NCI-H2196 (cell line): ENCODE measurements at regions not wholly inside any gene's neighbourhood (a gene's known extent, or its start where the extent isn't known, plus 50 kb on each side); places are given as distances from the start of the nearest gene placed in this dataset.
A peak's percentile ranks its signal among the peaks of the same experiment; 100 is the strongest.
"Not testable (repeated sequence)": the region's sequence is repeated elsewhere in the genome, so short reads cannot be mapped to it uniquely, and the experiment has no call there.

ENCODE experiments used
- DNase-seq: peaks from one replicate; lab custom pipeline; 2025; ENCODE audit not compliant: unreplicated experiment; lab: John Stamatoyannopoulos, UW

DNA sequence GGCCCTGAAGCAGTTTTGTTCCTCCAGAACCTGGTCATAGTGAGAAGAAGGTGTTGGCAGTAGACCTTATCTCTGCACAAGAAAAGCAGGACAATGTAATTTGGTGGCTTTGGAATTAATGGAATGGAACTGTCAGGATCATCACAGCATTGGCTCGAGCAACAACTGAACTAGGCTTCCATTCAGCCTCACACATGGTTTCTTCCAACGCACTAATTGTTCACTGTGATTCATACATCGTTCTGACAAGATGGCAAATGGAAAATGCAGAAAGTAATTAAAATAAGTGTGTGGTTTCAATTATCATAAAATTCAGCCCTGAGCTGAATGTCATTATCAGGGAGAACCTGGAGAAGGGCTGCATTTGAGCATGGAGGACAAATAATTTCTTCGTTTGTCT lies 80.6 kb downstream of the MFSD1 start:
- DNase-seq: no peak

DNA sequence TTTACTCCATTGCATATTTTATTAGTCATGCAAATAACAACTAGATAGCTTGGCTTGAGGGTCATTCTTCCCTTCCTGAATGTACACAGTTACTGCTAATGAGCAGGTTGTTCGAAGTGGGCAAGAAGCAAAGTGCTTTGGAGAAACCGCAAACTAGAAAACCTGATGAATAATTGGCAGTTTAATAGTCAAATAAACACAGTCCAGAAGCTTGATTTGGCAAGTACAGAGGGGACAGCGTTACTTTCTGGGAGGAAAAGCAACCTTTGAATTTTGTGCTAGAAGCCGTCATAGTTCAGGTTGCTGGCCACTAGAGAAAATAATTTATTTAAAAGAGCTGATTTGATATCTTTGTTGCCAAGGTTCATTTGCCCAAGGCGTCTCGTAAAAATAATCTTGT lies 94.9 kb downstream of the MFSD1 start:
- no peak for DNase-seq

DNA sequence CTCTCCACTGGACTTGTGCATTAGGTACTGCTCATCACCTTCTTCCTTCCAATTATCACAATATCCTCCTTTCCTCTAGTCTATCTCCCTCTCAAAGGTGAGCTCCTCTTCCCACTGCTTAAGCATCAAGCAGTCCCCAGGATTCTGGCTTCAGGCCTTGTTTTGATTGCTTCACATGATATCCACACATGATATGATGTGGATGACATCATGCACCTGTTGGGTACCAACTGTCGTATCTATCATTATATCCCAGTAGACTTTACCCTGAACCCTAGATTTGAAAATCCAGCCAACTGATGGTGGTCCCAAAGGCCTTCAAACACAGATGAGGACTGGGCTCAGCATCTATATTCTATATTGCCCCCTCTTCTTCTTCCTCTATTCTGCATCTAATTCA lies 104.9 kb downstream of the MFSD1 start:
- no peak for DNase-seq

DNA sequence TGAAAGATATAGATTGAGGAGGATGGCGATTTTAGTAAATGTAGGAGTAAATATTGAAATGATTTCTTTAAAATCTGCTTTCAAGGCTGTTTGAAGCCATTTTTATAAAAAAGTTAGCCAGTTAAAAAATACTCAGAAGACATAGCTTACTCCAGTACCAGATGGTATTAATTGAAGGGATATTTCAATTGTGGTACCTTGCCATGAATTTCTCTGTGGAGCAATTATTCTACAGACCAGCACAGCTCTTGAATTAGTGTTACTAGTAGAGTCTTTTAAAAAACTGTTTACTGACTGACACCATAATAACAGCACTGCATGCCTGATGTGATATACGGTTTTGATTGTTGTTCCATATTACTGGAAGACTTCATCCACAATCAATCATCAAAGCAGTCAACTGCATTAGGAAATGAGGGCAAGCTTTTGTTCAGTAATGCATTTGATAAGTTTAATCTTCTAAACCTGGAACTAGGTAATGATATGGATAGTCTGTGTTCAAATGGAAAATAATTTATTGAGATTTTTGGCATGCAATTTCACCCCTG lies 106.4 kb downstream of the MFSD1 start:
- DNase-seq: no peak

DNA sequence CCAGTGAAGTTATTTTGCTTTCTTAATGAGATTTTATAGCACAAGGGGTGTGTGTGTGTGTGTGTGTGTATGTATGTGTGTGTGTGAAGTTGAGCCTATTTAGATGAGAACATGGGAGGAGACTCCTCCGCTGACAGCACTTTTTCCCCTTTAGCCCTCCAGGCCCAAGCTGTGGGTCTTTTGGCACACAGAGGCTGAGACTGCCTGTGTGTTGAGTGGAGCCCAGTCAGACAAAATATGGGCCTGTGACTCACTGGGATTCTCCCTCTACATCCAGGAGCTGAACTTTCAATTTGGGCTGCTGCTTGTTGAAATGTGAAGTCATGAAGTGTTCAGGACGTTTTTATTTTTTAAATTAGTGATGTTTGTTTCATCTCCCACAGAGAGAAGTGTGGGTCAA lies 108.0 kb downstream of the MFSD1 start:
- DNase-seq: no peak

DNA sequence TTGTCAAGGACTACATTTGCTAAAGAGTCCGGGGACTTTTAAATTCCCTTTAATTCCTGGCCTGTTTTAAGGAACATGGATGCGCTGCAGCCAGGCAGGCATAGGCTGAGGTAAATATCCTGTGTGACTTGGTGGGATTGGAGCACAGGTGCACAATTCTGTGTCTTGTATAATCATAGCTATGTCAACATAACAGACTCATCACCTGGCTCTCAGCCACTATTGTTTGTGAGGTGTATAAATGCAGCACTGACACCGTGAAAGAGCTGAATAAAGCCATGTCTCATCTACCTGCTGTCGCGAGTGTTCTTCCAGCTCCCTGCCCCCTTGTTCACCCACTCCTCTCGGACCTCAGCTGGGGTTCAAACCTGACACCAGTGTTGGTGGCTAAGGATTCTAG lies 109.7 kb downstream of the MFSD1 start:
- no peak for DNase-seq

DNA sequence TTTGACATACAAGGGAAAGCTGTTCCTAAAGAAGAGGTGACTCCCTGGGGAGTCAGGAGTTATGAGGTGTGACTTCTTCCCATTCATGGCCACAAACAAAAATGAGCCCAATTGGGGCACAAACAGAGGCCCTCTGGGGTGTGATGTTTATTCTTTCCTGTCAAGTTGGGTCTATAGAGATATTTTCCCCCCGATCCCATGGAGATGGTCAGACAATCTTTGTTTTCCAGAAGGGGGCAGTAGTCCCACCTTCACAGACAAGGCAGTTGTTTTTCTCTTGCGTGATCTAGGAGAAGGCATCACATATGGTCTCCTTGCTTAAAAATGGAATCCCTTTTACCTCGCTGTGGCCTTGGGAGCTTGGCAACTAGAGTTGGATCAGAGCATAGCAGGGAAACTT lies 110.3 kb downstream of the MFSD1 start:
- no peak for DNase-seq

DNA sequence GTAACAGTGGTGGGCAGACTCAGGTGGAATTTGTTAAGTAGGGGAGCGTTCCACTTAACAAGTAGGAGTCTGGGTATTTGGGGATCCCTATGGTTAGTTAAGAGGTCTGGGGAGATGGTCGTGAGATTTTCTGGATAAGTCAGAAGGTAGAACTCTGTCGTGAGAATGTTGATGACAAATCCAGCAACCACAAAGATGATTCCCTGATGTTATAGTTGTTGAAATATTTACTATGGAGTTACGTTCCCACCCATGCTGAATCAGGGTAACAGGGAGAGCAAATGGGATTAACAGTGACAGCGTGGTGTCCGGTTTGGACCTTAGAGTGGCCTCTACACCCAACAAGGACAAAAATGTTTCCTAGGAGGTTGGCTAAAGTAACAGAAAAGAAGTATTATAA lies 110.8 kb downstream of the MFSD1 start:
- no peak for DNase-seq

DNA sequence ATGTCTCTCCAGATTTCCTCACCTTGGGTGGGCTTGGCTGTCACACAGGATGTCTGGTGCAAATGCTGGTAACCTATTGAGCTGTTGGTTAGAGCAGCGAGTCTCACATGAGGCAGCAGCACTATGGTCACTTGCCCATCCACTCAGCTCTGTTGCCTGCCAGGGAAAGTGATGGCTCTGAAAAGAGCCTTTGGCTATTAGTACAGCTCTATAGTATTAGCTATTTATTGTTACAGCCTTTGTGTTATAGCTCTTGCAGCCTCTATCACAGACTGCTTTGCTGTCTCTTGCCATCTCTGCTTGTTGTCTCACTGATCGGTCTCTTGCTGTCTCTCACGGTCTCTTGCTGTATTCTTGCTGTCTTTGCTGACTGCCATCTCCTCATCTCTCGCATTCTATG lies 114.3 kb downstream of the MFSD1 start:
- DNase-seq: no peak

DNA sequence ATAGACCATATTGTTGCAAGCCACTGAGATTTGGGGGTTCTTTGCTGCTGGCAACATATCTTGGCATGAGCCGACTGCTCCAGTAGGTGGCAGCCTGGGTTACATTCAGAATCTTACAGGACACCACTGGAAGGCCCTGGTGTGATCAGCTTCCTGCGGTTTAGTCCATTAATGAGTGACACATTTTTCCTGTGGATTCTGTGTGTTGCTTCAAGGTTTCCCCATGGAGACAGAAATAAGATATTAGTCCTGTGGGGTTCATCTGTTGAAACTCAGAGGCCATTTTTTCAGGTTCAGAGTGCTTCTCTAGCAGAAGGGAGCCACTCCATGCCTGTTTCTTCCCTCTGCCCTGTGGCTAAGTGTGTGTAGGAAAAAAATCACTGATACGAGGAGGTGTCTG lies 116.2 kb downstream of the MFSD1 start:
- DNase-seq: peak; percentile 42

DNA sequence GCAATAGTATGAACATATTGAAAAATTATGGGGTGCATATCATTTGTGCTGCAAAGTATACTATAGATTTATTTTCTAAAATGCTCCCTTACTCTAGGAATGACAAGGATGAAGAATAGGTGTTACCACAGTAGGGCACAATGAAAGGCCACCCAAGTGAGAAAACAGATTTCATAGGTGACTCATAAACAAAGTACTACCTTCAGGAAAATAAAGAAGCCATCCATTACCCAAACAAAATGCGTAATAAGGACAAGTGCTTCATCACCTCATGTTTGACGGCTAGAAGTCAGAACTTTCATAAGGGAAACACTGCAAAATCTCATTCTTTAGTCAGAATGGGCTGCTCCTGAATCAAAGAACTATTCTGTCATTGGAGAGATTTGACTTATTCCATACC lies 116.6 kb downstream of the MFSD1 start:
- DNase-seq: no peak

DNA sequence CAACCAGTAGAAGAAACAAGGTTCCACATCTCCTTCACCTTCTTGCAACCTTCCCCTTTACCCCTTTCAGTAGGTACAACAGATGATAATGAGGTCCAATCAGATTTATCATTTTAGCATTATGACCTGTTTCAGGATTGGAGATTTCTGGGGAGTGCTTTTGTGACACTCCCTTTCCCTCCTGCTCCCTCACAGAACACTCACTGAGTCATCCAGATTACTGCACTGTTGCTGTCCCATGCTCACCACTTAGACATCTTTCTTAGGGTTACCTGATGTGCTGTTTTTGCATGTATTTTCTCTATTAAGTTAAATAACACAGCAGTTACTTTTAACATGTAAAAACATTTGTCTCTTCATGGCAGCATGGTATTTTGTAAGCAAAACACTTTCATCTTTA lies 118.5 kb downstream of the MFSD1 start:
- DNase-seq: no peak

DNA sequence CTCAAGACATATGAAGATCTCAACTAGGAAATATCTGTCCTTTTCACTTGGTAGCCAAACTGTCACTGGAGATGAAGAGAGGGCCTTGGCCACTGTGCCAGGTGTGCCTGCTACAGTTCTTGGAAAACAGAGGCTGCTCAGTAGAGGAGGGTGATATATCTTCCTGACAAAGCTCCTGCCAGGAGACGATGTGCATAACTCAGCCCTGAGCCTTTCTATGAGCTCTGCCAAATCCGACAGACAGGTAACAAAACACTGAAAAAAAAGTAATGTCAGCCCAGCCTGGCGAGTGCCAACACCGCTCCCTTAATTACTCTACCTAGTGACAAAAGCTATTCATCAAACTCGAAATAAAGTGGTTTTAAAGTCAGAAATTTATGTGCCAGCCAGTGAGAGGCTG lies 123.2 kb downstream of the MFSD1 start:
- no peak for DNase-seq

DNA sequence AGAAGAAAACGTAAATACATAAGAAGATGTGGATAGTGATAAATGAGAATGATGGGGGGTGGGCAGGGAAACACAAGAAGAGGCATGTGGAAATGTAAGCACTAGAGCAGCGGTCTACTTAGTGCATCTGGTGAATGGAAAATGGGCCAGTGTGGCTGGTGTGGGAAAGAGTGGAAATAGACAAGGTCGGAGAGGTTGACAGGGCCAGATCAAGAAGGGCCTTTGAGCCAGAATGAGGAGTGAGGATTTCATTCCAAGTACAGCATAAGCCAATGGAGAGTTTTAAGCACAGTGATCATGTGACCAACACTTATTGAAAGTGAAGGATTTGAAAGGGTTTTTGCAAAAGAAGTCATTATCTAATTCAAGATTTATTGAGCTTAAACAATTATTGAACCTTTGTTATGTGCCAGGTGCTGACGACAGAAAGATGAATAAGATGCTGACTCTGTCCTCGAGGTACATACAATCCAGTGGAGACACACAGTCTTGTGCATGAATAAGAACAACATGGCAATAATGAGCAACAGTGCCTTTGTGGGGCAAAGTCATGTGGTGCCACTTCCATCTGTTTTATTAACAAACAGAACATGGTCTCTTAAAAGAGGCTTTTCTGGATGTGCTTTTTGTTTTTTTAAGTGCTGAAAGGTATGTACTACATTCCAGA lies 124.1 kb downstream of the MFSD1 start:
- DNase-seq: no peak

DNA sequence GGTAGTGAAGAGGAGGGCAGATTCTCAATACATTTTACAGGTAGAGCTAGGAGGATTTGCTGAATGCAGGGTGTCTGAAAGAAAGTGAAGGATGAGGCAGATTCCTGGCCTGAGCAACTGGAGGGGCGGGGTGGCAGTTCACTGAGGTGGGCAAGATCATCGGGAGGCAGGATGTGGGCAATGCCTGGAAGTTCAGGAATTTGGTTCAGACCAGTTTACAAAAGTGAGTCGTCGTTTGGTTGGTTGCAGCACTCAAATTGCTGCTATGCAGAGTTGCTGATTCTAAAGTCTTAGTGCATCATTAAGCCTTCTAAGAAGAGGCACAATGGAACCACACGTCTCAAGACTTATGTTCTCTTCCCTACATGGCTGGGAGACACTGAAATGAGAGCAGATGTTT lies 134.0 kb downstream of the MFSD1 start:
- DNase-seq: no peak

DNA sequence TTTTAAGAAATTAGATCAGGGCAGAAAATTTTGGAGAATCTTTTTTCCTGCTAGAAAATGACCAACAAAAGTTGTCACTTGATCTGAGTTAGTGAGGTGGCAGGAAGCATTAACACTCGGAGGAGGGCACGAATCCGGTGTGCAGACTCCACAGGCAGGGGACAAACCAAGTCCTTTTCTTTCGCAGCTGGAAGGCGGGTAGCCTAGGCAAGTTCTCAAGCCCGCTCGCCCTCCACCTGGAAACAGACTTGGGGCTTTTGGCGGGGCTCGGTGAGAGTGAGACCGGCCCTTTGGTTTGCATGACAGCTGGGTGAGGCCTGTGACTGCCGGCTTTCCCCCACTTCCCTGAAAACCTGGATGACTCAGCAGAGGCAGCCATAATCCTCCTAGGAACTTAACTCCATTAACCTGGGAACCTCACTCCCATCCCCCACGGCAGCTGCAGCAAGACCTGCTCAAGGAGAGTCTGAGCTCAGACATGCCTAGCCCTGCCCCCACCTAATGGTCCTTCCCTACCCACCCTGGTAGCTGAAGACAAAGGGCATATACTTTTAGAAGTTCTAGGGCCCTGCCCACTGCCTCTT lies 134.8 kb downstream of the MFSD1 start:
- no peak for DNase-seq

DNA sequence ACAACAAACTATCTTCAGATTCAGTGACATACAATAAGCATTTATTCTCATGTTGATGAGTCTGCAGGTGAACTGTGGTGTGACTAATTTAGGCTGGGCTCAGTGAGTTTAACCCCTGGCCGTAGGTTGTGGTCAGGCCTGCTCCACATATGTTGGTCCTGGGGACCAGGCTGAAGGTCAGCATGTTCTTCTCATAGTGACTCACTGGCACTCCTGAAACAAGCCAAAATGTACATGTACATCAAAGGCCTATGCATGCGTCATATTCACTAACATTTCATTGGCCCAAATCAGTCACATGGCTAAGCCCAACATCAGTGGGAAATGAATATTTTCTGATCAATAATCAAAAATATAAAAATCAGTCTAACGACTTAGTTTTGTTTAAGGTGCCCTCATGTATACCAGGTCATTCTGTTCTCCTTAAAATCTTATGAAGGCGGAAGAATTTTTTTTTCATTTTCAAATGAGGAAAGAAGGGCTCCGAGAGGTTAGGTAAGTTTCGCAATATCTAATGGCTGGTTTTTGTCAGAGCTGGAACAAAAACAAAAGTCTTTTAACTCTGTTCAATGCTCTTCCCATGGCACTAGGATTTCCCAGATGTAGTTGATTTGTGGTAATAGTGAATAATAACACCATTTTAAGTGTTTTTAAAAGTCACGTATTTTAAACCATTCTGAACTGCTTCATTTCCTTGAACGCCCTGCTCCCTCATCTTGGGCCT lies 148.5 kb downstream of the MFSD1 start:
- DNase-seq: no peak

DNA sequence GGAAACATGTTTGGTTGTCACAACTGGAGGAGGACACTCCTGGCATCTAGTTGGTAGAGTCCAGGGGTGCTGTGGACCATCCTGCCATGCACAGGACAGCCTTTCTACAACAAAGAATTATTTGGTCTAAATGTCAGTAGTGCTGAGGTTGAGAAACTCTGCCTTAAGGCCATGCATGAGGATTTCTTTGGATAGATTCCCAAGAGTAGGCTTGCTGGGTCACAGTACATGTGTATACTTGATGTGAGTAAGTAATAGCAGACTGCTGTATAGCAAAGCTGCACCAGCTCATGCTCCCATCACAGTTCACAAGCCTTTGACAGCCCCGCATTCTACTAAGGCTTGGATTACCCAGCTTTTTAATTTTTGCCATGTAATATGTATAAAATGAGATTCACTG lies 151.3 kb downstream of the MFSD1 start:
- DNase-seq: no peak

DNA sequence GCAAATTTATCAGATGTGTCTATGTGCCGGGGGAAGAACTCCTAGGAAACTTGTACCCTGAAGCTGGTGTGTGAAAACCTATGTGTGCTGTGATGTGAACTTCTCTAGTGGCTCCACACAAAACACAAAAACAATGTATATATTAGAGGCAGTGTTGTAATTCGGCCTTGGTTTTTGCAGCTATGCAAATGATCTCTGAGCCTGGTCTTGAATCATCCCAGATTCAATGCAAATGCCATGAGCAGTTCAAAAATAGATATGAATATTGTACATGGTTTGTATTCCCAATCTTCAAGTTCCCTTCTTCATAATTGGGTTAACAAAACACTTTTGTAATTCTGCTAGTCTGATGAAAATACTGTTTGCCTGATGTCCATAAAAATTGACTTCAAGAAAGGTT lies 152.6 kb downstream of the MFSD1 start:
- DNase-seq: no peak

DNA sequence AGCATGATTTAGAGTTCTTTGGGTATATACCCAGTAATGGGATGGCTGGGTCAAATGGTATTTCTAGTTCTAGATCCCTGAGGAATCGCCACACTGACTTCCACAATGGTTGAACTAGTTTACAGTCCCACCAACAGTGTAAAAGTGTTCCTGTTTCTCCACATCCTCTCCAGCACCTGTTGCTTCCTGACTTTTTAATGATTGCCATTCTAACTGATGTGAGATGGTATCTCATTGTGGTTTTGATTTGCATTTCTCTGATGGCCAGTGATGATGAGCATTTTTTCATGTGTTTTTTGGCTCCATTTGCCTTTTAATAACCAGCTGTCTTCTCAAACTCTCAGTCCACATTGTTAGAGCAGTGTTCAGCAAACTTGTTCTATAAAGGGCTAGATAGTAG lies 155.9 kb downstream of the MFSD1 start:
- not testable (repeated sequence) for DNase-seq

DNA sequence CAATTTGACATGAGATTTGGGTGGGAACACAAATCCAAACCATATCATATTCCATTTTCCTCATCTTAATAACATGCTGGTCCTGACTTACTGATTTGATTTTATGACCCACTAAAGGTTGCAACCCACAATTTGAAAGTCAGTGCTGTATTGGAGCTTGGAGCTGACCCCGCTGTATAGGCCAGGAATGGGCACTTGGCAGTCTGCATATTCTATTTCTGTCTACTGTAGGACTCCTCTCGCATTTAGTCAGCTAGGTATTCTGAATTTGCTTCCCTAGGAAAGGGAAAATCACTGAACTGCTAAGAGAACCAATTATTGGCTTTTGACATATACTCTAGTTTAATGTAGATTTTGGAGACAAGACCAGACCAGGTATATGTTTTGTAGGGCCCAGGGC lies 157.0 kb downstream of the MFSD1 start:
- no peak for DNase-seq

DNA sequence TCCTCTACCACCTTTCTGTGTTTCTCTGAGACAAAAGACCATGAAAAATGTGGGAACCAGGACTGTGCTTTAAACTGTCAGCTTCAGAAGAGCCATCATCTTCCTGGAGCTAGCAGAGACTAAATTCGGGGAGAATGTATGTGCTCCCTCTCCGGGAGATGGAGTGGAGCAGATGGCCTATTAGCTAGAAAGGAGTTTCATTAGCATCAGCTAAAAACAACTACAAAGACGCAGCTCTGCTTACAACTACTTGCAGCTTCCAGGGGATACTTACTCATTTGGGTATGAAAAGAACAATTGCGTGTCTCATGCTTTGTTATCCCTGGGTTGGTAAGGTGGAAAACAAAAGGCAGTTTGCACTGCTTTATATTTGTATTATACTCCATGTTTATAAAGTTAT lies 159.6 kb downstream of the MFSD1 start:
- DNase-seq: no peak
